HG03025 (cell line): ENCODE measurements at regions not wholly inside any gene's neighbourhood (a gene's known extent, or its start where the extent isn't known, plus 50 kb on each side); places are given as distances from the start of the nearest gene placed in this dataset.

Experiments used
- ATAC-seq: cut with Tn5 transposase; IDR thresholded peaks from one replicate; pipeline ENCODE4 v1.9.1; 2021; ENCODE audit warnings: mild to moderate bottlenecking, moderate library complexity; ENCODE audit not compliant: unreplicated experiment, low FRiP score

GRCh38 chr11:106398502-106399075, 321.1 kb downstream of the AASDHPPT start:
- ATAC-seq = no peak

DNA sequence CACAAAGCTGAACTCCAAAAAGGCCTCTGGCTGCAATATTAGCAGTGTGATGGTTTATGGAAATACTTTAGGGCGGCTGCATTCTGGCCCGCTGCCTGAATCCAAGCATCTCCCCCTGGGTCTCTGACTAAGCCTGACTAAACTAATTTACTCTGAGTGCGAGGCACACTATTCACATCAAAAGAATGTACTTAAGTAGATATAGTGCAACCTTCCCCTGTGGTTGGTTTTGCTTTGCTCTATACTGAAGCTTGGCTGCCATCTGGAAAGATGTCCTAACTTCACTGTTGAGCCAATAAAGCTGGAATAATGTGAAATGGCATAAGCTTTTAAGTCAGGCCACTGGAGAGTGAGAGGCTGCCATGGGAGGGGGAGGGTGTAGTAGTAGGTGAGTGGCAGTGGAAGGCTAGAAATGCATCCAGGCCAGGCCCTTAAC, 321.6 kb downstream of the AASDHPPT start:
- ATAC-seq = no peak

- ATAC-seq = no peak
Observed at GRCh38 chr11:106399624-106400023, 322.2 kb downstream of the AASDHPPT start.

GRCh38 chr11:106400949-106401570, 323.6 kb downstream of the AASDHPPT start:
- no peak for ATAC-seq

DNA sequence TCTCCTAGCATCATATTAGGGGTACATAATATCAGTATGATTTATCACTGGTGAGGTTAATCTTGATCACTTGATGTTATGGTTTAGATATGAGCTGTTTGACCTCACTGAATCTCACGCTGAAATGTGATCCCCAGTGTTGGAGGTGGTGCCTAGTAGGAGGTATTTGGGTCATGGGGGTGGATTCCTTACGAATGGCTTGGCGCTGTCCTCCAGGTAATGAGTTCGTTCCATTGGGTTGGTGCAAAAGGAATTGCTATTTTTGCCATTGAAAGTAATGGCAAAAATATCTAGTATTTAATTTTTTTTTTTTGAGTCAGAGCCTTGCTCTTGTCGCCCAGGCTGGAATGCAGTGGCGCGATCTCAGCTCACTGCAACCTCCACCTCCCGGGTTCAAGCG, 326.3 kb downstream of the AASDHPPT start:
- ATAC-seq = no peak

GRCh38 chr11:106409222-106409621, 331.8 kb downstream of the AASDHPPT start:
- no peak for ATAC-seq

DNA sequence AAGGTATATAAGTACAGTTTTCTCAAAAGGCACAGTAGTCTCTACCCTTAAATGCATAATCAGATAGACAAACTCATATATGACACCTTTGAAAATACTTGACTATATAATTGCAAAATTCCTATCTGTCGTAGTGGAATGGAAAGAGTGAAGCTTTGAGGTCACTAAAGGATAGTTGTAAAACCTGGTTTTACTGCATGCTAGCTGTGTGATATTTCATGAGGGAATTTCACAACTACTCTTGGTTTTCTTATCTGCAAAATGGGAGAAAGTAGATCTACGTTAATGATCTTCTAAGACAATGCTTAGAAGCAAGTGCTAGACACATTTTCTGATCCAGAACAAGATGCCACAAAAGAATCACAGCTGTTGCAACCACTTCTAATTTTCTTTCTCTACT, 332.2 kb downstream of the AASDHPPT start:
- ATAC-seq = no peak

- ATAC-seq = no peak
Observed at GRCh38 chr11:106410902-106411301, 333.4 kb downstream of the AASDHPPT start.

- no peak for ATAC-seq
Observed at GRCh38 chr11:106413222-106413621, 335.8 kb downstream of the AASDHPPT start.

DNA sequence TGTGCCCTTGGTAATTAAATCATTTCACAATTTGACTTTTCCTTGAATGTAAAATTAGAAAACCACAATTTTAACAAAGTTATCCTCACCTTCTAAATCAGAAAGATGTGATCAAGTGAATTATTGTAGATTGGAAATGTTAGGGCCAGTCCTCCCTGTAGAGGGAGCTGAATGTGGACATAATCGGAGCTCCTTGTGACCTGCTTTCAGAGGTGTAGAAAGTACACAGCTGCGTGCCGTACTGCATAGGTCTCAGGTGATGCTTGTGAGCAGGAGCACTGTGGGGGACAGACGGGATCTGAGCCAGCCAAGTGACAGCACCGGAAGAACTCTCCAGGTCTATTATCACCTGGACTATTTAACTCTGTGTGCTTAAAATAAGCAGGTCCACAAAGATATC, 338.0 kb downstream of the AASDHPPT start:
- no peak for ATAC-seq

DNA sequence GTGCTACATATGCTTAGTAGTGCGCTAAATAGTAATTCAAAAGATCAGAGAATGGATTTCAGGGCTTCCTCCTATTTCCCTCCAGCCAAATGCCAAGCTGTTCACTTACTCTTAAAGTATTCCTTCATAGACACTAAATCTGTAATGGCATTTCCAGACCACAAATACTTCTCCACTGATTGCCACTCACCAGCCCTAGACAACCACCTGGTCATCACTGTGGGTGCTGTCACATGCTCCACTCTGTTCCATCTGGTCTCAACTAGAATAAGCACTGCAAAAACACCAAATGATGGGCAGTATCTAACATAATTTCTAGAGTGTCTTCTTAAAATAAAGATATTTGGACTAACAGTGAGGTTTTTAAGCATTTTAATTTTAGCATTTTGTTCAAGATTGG, 341.3 kb downstream of the AASDHPPT start:
- no peak for ATAC-seq

GRCh38 chr11:106420048-106420665, 342.7 kb downstream of the AASDHPPT start:
- no peak for ATAC-seq

DNA sequence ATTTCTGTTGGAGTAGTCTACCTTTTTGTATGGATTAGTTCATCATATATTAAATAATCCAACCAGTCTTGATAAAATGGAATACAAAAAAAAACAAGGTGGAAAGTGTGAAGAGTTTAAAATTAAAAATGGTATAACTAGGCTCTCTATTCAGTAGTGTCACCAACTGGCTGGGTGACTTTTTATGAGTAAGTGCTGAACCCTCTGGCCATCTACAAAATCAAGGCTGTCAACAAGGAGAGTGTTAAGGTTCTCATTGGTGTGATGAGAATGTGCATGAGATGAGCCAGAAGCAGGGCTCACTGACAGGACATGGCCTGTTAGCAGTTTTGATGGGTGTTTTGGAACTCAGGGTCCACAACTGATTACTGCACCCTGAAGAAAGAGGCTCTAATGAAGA, 343.2 kb downstream of the AASDHPPT start:
- ATAC-seq = no peak

DNA sequence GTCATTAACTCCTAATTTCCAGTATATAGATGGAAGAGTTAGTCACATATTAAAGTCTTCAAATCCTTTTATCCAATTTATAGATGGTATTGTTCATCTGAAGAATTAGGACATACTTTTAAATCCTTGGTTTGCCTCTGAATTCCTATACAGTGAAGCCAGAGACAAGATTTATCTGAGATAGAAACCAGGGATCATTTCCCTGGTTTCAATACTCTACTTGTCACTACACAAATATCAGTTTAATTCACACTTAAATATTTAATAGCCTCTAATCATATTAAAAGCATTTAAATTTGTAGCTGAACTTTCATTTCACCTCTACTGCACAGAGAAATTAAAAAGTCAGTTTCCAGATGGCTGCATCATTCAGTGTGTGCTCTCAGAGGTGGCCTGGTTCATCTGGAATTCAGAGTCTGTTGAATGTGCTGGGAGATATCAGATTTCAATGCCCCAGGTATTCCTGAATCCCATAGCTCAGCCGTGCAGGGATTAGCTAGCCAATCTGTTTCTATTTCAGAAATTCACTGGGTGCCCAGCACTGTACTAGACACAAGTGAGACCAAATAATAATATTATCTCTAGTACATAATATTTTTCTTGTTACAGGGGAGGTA, 344.3 kb downstream of the AASDHPPT start:
- ATAC-seq = no peak

- ATAC-seq = no peak
Observed at GRCh38 chr11:106422583-106422982, 345.1 kb downstream of the AASDHPPT start.

DNA sequence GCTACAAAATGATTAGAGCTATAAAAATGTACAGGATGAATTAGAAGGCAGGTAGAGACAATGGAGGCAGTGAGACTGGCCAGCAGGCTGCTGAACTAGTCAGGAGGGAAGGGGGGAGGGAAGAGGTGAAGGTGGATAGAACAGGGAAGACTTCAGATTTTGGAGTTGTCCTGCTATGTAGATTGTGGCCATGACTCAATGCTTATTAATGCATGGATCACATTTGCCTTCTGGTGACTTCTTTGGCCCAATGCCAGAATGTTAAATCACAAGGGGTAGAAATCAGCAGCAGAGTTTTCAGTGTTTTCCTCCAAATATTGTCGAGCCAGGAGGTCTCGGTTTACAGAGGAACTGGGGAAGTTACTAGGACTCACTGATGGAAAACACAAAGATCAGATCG, 346.6 kb downstream of the AASDHPPT start:
- no peak for ATAC-seq

GRCh38 chr11:106425819-106426218, 348.4 kb downstream of the AASDHPPT start:
- ATAC-seq = no peak

GRCh38 chr11:106426696-106427095, 349.2 kb downstream of the AASDHPPT start:
- ATAC-seq = no peak

GRCh38 chr11:106427736-106428135, 350.3 kb downstream of the AASDHPPT start:
- no peak for ATAC-seq

- ATAC-seq = no peak
Observed at GRCh38 chr11:106442032-106442431, 364.6 kb downstream of the AASDHPPT start.

- no peak for ATAC-seq
Observed at GRCh38 chr11:106446302-106446701, 368.8 kb downstream of the AASDHPPT start.

- ATAC-seq = no peak
Observed at GRCh38 chr11:106446955-106447354, 369.5 kb downstream of the AASDHPPT start.
